Loucy (cell line): ENCODE measurements at regions not wholly inside any gene's neighbourhood (a gene's known extent, or its start where the extent isn't known, plus 50 kb on each side); places are given as distances from the start of the nearest gene placed in this dataset.

ENCODE experiments used
- CTCF ChIP-seq: fragments of 200-600 bp; sonication (generic); conservative IDR thresholded peaks from 2 replicates; pipeline ENCODE4 v1.5.1; 2014; ENCODE audit warnings: mild to moderate bottlenecking, antibody characterized with exemption, low read length
- EZH2phosphoT487 ChIP-seq: fragments of 200-600 bp; IDR thresholded peaks from 2 replicates; pipeline ENCODE4 v1.6.1; 2018; ENCODE audit warnings: antibody characterized with exemption, mild to moderate bottlenecking, moderate library complexity, borderline replicate concordance

DNA sequence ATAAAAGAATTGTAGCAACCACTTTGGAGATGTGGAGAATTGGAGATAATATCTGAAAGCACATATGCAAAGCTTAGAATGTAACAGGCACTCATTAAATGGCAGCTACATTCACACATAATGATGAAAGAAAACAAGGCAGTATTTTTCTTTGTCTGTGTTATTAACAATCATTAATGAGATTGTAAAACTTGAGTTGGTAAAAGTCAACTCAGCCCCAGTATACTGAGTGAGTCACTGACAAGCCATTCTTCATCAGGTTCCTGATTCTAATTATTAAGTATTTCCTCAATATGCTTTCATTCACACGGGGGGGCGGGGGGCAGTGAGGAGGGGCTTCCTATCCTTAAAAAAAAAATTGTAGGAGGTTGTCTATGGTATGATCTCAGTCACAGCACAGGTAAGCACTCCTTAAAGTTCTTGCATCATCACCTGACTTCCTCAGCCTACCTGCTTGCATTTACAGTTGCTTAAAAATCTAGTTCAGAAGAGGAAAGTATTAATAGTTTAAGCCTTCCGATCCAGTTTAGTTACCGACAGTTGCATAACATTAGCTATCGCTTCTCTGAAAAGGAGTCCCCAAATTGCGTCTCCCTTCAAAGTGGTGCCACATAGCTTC is 379.8 kb downstream of the EFNA5 start:
- TF ChIP-seq CTCF = no peak
- TF ChIP-seq EZH2phosphoT487 = no peak
